ENCODE measurements at regions not wholly inside any gene's neighbourhood (a gene's known extent, or its start where the extent isn't known, plus 50 kb on each side); places are given as distances from the start of the nearest gene placed in this dataset.

DNA sequence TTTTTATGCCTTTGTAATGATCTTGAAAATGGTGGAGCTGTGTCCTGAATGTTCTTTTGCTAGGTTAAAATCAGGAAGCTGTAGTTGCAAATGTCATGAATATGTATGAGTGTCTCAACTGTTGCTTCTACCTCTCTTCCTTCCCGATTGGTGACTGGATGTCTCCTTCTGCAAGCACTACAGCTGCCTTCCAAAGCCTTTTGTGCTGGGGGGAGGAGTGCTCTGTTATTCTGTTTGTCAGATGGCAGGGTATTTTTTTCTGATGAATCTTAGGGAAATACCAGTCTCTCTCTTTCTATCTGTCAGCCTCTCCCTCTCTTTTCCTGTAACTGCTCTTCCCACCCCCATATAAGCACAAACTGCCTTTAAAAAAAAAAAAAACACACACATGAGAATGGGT lies 1396.3 kb upstream of the CELF4 start:
- H3K27ac ChIP-seq = no peak overlapping the region
- intact Hi-C loops (cut with DNase I; ENCODE audit: low total_unique reads) = no loop called here
- H3K4me3 ChIP-seq = no peak overlapping the region
- no peak for DNase-seq (ENCODE audit: low spot score in 2 of 2)
- TF ChIP-seq, protein P1, sequence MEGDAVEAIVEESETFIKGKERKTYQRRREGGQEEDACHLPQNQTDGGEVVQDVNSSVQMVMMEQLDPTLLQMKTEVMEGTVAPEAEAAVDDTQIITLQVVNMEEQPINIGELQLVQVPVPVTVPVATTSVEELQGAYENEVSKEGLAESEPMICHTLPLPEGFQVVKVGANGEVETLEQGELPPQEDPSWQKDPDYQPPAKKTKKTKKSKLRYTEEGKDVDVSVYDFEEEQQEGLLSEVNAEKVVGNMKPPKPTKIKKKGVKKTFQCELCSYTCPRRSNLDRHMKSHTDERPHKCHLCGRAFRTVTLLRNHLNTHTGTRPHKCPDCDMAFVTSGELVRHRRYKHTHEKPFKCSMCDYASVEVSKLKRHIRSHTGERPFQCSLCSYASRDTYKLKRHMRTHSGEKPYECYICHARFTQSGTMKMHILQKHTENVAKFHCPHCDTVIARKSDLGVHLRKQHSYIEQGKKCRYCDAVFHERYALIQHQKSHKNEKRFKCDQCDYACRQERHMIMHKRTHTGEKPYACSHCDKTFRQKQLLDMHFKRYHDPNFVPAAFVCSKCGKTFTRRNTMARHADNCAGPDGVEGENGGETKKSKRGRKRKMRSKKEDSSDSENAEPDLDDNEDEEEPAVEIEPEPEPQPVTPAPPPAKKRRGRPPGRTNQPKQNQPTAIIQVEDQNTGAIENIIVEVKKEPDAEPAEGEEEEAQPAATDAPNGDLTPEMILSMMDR (IDR thresholded peaks at IDR 0.05) = no peak
- TF ChIP-seq POLR2AphosphoS5 (IDR thresholded peaks at IDR 0.05) (no peak), POLR2A (IDR thresholded peaks at IDR 0.05) (no peak)
- no peaks in the 10 kb centered on the region for H3K36me3 ChIP-seq
- no peaks in the 10 kb centered on the region for H3K9me3 ChIP-seq
- H3K4me1 ChIP-seq = no peaks in the 10 kb centered on the region
- H3K27me3 ChIP-seq = no peaks in the 10 kb centered on the region

GRCh38 chr18:38957736-38958135 lies 1392.1 kb upstream of the CELF4 start:
- TF ChIP-seq POLR2AphosphoS5 (IDR thresholded peaks at IDR 0.05) = no peak
- TF ChIP-seq POLR2A (IDR thresholded peaks at IDR 0.05) = no peak
- TF ChIP-seq, protein P1 (IDR thresholded peaks at IDR 0.05) = no peak
- intact Hi-C loops (cut with DNase I; ENCODE audit: low total_unique reads) = no loop called here
- no peaks in the 10 kb centered on the region for H3K27me3 ChIP-seq

GRCh38 chr18:38956068-38956467 lies 1390.5 kb upstream of the CELF4 start:
- no peak overlapping the region for H3K27ac ChIP-seq
- no peak for DNase-seq (ENCODE audit: low spot score in 2 of 2)
- no peaks in the 10 kb centered on the region for H3K27me3 ChIP-seq
- no peaks in the 10 kb centered on the region for H3K36me3 ChIP-seq
- no peaks in the 10 kb centered on the region for H3K4me1 ChIP-seq
- TF ChIP-seq, protein P1 (IDR thresholded peaks at IDR 0.05) = no peak
- no peak for TF ChIP-seq POLR2A (IDR thresholded peaks at IDR 0.05)
- no peak for TF ChIP-seq POLR2AphosphoS5 (IDR thresholded peaks at IDR 0.05)
- H3K9me3 ChIP-seq = no peaks in the 10 kb centered on the region
- intact Hi-C loops (cut with DNase I; ENCODE audit: low total_unique reads) = no loop called here
- H3K4me3 ChIP-seq = no peak overlapping the region

More at GRCh38 chr18:38957736-38958135, 1392.1 kb upstream of the CELF4 start:
- H3K4me3 ChIP-seq = no peak overlapping the region
- H3K27ac ChIP-seq = no peak overlapping the region
- no peaks in the 10 kb centered on the region for H3K9me3 ChIP-seq
- no peak for DNase-seq (ENCODE audit: low spot score in 2 of 2)
- H3K36me3 ChIP-seq = no peaks in the 10 kb centered on the region
- no peaks in the 10 kb centered on the region for H3K4me1 ChIP-seq

DNA sequence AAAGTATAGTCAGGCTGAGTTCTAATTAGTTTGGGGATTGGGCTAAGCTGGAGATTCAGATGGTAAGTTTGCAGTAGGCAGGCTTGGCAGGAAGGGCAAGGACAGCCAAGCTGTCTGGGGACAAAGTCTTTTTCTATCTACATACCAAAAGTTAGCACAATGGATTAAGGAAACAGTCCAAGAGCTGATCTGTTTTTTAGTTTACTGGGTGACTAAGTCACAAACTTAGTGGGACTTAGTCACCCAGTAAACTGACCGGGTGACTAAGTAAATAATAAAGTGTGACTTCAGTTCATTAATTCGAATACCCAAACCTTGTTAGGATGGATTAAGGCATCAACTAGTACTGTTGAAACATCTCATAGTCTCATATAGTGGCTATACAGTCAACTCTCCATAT lies 1386.0 kb upstream of the CELF4 start:
- DNase-seq (ENCODE audit: low spot score in 2 of 2) = no peak
- H3K36me3 ChIP-seq = no peaks in the 10 kb centered on the region
- H3K9me3 ChIP-seq = no peaks in the 10 kb centered on the region

DNA sequence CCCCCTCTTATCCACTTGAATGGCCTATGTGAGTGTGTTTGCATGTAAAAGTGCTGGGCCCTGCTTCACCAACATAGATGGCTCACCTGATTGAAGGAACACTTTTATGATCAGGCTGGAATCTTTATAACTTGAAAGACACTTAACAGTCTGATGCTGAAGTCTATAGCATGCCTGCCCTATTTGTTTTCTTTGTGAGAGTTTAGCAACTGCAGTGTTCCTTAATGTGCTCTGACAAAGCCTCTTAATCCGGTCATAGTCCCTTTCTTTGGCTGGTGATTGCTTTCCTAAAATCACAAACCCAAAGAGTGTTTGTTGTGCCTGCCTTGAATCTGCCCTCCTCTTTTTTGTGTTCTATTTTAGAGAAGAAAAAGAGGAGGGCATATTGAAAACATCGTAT lies 1382.8 kb upstream of the CELF4 start:
- Histone ChIP-seq H3K4me3 (no peak overlapping the region), H3K36me3 (no peaks in the 10 kb centered on the region), H3K27ac (no peak overlapping the region), H3K9me3 (peaks cover 6 to 8% of the 10 kb centered on the region in 2 donors), H3K27me3 (no peaks in the 10 kb centered on the region), H3K4me1 (no peaks in the 10 kb centered on the region)
- DNase-seq (ENCODE audit: low spot score in 2 of 2) = no peak
- TF ChIP-seq POLR2AphosphoS5 (IDR thresholded peaks at IDR 0.05) = no peak
- no peak for TF ChIP-seq POLR2A (IDR thresholded peaks at IDR 0.05)
- TF ChIP-seq, protein P1 (IDR thresholded peaks at IDR 0.05) = no peak
- intact Hi-C loops (cut with DNase I; ENCODE audit: low total_unique reads) = no loop called here

More for the DNA sequence above, 1386.0 kb upstream of the CELF4 start:
- H3K27ac ChIP-seq = no peak overlapping the region
- no peaks in the 10 kb centered on the region for H3K4me1 ChIP-seq
- TF ChIP-seq, protein P1 (IDR thresholded peaks at IDR 0.05) = no peak
- no peak for TF ChIP-seq POLR2AphosphoS5 (IDR thresholded peaks at IDR 0.05)
- TF ChIP-seq POLR2A (IDR thresholded peaks at IDR 0.05) = no peak
- intact Hi-C loops (cut with DNase I; ENCODE audit: low total_unique reads) = loop anchor here (5.0 kb wide), 1 partner anchor 379 kb away; no protein-coding TSS in a partner anchor
- H3K4me3 ChIP-seq = no peak overlapping the region
- H3K27me3 ChIP-seq = no peaks in the 10 kb centered on the region
